ENCODE measurements at regions not wholly inside any gene's neighbourhood (a gene's known extent, or its start where the extent isn't known, plus 50 kb on each side); places are given as distances from the start of the nearest gene placed in this dataset.

GRCh38 chr3:94875149-94875548 lies 812.3 kb downstream of the NSUN3 start:
- no peak for DNase-seq

DNA sequence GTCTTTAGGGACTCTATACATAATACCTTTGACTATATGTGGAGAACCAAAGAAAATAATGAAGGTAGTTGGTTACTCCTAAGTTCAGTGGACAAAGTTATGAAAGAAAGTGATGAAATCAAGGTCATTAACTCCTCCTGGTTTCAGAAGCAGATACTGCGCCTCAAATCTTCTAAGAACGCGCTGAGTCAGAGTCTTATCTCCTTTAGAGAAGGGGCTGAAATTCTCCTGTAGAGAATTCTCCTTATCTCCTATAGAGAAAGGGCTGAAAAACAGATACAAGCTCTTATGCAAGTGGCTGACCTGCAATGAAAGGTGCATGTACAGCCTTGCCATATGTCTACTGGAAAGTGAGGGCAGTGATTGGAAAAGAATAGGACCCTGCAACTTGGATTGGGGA lies 824.2 kb downstream of the NSUN3 start:
- no peak for DNase-seq

DNA sequence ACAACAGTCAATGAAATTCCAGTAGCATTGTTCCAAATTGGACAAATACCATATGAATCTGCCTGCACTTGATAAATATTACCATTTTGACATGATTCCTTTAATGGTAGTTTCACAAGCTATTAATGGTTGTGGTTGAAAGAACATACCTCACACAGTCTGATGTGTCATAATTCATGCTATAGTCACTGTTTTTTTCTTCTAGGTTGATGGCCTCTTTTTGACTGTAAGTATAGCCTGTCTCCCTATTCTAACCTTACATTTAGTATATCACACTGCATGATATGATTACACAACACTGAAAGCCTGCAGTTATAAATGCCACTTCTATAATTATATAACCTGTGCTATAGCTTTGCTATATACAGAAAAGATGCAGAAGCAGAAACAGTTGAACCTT lies 834.1 kb downstream of the NSUN3 start:
- no peak for DNase-seq

- DNase-seq = no peak
Measured at GRCh38 chr3:94904156-94904674, 841.4 kb downstream of the NSUN3 start.

DNA sequence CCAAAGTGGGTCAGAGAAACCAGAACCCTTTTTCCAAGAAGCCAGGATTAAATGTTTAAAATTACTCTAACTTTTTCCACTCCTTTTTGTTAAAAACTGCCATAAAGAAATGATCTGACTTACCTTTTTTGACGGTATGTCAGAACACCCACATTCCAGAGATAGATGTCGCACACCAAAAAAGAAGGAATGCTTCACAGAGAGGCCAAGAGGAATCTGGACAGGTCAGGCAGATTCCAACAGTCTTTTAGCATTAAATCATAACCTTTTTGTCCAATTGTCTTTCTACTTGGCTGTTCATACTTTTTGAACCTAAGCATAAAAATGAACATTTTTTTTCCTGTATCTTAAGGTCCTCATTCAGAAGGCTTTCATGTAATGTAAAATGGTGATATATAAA lies 846.9 kb downstream of the NSUN3 start:
- no peak for DNase-seq

GRCh38 chr3:94912656-94913055 lies 849.8 kb downstream of the NSUN3 start:
- no peak for DNase-seq

DNA sequence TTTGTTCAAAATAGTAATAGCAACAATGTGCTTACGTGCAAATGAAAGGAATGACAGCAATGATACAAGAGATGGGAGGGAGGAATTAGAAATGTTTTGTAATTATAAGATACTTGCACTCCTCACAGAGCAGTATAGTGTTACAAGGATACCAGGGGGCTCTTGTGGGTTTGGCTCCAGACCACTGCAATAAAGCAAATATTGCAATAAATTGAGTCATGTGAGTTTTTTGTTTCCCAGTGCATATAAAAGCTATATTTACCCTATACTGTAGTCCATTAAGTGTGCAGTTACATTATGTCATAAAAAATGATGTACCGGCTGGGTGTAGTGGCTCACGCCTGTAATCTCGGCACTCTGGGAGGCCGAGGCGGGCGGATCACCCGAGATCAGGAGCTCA lies 864.3 kb downstream of the NSUN3 start:
- DNase-seq = no peak

DNA sequence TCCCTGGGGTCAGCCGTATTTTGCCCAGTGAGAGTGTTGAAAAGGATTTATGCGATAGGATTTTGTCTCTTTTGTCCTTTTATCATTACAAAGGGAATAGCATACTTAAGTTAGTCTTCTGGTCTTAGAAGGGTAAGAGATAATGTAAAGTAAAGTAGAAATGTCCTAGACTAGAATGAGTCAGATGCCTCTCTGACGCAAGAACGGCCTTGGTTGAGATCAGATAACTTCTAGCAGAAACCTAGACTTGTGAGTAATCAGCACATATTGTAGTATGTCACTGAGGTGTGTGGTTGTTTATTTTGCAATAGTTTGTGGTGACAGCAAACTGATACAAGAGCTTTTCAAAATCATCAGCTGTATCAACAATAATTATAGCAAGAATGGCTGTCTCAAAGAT lies 866.1 kb downstream of the NSUN3 start:
- no peak for DNase-seq

DNA sequence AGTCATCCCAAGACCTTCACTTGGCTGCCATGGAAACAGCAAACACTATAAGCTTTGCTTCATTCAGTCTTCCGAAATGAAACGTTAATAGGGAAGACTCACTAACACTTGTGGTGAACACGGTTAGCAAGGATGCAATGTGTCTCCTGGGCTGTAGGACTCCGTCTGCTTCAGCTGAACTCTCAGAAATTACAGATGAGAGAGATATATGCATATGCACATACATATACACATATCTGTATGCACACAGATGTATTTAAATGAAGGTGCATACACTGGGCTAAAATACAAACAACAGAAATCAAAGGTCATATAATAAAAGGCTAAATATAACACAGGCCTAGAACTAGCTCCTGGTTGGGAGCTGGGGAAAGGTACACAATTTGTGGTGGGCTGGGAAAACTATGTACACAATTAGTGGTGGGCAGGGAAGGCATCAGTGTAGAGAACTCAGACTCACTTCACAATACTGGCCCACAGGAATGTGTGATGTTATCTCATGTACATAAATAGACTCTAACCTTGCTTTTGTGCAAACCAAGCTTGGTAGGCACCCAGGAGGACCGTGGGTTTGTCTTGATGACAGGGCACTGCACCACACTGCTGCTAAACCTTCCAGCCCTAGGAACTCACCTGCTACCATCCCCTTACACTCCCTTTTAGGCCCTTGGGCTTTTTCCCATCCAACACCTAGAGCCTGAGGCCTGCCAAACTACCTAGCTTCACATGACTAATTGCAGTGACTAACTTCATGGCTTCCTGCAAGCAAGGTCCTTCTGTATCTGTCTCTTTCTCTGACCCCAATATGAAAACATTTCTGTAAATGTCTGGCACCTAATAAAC lies 873.1 kb downstream of the NSUN3 start:
- no peak for DNase-seq

DNA sequence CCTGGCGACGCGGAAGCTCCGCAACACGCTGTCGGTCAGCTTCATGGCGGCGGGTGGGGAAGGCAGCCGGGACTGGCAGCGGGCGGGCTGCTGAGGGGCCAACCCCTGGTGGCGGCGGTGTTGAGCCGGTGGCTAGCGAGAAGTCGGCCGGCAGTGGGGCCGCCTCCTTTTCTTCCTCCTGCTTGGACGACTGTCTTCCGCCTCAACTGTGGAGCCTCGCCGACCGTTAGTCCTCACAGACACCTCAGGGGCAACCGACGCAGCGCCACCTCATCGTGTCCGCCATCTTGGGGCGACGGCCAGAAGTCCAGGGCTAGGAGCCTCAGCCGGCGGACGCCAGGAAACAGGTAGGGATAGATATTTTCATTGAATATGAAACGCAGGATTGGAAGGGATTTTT lies 875.1 kb downstream of the NSUN3 start:
- no peak for DNase-seq

DNA sequence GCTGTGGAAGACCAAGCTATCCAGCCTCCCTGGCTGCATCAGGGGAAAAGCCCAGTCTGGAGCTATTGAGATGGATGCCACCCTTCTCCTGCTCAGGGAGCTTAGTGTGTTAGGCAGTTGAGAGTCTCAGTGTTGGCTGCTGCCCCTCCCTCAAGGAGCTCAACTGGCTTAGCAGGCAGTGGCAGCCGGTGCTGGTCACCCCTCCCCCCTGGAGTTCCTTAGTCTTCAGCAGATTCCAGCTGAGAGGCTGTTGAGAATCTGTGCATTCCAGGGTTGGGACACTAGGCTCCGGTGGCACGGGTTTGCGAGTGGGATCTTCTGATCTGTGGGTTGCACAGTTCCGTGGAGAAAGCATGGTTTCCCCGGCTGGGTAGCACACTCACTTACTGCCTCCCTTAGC lies 883.8 kb downstream of the NSUN3 start:
- no peak for DNase-seq

DNA sequence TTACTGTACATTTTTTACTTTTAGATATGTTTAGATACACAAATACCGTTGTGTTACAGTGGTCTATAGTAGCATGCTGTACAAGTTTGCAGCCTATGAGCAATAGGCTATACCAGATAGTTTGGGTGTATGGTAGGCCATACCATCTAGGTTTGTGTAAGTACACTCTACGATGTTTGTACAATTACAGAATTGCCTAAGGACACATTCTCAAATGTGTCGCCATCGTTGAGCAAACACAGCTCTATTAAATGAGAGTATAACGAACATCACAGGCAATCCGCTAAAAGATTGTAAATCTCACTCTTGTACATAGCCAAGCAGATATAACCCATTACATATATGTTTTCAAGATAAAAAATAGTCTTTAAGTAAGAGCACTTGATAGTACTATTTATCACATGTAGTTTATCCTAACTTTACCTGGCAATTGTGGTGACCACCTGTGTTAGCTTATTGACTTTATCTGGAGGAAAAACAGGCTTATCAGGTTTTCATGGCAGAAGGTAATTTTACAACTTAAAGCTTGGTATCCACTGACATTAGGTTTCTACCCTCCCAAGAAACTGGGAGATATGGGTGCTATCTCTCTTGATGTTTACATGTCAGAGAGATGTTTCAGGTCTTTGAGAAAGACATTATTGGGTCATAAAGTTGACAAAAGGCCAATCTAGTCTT lies 898.7 kb downstream of the NSUN3 start:
- DNase-seq = no peak

- DNase-seq = no peak
Measured at GRCh38 chr3:94965867-94966475, 903.1 kb downstream of the NSUN3 start.

DNA sequence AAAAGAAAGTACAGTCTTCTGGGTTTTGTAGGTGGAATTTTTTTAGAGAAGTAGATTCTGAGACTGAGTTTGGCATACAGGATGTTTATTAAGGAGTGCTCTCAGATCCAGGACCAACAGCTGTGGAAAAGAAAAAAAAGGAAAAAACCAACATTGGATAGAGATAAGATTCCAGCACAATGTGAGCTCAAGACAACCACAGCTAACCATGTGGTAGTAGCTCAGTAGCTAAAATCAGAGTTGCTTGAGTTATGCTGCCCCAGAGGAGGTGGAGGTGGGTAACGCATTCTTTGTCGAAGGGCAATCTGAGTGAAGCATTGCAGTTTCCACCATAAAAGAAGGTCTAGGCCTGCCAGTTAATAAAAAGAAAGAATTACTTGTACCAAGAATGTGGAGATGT lies 904.3 kb downstream of the NSUN3 start:
- DNase-seq = no peak

DNA sequence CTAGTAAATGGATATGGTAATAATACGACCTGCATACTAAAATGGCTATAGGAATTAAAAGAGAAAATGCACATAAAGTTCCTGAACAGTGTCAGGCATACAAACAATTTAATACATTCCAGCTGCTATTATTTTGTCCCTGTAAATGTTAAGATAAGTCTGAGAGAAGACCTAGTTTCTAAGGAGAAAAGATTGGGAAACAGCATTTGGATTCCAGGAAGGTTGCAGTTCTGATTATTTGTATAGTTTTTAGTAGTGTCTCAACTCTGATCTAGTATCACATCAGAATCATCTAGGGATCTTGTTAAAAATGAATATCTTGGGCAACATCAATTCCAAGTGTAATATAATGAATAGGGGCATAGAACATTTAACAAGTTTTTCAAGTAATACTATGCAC lies 905.7 kb downstream of the NSUN3 start:
- DNase-seq = no peak

DNA sequence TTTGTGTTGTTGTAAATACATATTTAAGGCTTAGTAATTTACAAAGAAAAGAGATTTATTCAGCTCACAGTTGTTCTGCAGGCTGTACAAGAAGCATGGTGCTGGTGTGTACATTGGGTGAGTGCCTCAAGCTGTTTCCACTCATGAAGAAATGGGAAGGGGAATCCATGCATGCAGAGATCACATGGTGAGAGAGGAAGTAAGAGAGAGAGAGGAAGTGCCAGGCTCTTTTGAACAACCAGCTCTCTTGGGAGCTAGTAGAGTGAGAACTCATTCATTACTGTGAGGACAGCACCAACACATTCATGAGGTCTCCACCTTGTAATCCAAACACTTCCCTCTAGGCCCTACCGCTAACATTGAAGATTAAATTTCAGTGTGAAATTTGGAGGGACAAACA lies 909.2 kb downstream of the NSUN3 start:
- no peak for DNase-seq

GRCh38 chr3:94978084-94978483 lies 915.2 kb downstream of the NSUN3 start:
- no peak for DNase-seq

DNA sequence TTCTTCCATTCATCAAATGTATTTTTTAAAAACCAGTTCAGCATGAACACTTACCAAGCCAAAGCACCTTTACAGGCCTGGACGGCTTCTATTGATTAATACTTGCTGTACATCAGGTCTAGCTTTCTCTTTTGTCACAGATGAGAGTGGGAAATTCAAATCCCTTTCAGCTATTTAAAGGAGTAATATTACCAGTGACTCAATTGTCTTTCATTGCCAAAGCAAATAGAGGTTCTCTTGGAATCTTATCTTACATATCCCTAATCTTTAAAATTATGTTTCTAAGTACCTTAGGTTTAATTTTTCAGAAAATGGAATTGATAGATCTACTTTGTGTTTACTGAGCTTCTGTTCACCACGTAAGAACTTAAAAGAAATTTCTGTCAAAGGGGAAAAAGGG lies 922.9 kb downstream of the NSUN3 start:
- no peak for DNase-seq

DNA sequence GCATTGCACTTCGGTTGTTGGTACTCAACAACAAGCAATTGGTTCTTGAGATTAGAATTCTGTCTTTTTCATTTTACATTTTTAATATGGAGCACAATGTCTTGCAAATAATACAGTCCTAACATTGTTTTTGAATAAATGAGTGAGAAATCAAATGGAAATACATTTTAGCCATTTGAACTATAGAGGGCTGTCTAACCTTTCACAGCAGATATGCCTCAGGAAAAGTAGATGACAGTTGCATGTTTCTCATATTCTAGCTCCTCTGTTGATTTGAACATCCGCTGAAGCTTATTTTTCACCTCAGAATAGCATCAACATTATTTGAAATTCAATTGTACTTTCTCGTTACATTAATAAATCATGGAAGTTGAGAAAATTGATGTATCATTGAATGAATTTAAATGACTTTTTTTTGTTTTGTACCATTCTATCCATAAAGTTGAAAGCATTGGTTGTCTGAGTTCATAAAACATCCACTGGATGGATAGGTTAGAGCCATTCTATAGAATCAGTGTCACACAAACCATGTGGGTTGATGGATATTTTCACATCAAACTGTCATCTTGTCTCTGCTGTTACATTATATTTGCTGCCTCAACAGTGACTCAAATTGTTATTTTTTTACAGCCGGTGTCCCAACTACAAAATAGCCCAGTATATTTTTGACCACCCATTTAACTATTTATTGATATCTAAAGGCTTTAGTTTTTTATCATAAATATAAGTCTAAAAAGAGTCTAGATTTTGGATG lies 928.3 kb downstream of the NSUN3 start:
- DNase-seq = no peak

DNA sequence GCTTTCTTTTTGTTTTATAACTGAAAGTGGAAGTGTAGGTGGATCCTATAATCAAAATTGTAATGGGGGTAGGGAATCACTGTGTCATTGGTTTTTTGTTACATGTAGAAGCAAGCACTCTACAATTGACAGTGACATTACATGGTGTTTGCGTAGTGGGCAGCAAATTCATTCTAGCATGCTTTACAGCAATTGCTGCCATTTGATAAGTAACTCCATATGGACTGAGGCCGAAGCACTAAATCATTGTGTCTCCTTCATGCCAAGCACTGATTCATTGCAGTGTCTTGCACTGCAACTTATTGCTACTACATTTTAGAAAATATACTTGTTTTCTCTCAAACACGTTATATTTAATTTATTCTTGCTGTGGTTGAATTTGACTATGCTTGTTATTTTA lies 933.9 kb downstream of the NSUN3 start:
- DNase-seq = no peak

DNA sequence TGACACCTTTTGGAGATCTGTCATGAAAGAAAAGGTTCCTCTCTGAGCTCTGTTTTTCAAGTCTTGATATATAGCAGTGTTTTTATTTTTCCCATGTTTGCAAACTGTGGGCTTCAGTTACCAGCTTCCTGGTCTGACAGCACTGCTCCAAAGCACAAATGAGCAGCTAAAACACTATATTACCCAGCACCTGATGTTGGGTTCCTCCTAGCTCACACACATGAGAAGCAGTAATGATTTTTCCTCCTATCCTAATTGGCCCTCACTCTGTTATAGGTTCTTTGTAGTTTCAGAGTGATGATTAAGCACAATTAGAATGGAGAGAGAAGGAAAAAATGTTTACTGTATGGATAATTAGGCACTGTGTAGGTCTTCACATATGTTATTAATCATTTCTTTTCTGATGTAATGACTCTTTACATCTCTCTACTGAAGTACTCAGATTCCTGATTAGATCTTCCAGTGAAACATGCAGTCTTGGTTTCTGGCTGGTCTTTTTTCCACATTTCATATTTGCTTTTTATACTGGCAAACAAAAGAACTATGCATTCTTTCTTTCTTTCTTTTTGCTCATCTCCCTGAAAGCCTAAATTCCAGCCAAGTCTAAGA lies 939.7 kb downstream of the NSUN3 start:
- DNase-seq = no peak

DNA sequence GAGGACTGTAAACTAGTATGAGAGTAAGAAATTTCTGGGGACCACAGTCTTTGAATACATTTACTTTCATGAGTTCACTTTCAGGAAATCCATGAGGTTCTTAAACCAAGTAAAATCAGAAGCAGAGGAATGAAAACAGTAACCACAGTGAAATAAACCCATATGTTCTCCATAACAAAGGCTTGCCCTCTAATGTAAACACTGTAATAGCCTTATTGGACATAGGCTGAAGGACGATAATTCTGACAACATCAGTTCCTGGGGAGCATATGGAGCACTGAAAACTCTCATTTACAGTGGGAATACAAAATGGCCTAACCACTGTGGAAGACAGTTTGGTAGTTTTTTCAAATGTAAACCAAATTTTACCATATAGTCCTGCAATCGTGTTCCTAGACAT lies 965.8 kb downstream of the NSUN3 start:
- DNase-seq = no peak

GRCh38 chr3:95029644-95030043 lies 966.8 kb downstream of the NSUN3 start:
- DNase-seq = no peak
